ENCODE measurements at regions not wholly inside any gene's neighbourhood (a gene's known extent, or its start where the extent isn't known, plus 50 kb on each side); places are given as distances from the start of the nearest gene placed in this dataset.

DNA sequence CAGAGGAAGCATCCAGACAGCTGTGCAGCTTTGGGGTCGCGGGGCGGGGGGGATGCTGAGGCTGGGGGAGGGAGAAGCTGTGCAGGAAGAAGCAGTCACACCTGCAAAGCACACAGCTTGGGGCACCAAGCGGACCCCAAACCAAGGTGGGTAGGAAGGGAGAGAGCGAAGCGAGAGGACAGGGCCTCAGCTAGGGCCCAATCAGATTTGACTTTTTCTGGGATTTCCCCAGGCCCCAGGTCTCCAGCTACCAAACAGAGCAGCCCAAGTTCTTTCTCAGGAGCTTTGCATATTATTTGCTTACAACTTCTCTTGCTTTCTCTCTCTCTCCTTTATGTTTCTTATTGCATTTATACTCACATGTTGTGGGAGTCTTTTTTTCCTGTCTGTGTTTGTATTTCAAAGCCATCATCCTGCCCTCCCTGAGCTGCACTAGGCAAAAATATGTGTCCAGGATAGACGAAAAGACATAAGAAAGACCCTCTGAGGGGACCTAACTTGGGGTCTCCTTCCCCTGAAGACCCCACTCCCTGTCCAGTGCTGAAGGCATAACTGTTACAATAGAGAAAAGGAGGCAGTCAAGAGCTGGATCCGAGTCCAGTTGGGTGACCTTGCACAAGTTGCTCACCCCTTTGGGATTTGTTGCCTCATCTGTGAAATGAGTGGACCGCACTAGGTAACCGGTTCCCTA is 50.6 kb upstream of the SMNDC1 start:
- DNase-seq = no peak

DNA sequence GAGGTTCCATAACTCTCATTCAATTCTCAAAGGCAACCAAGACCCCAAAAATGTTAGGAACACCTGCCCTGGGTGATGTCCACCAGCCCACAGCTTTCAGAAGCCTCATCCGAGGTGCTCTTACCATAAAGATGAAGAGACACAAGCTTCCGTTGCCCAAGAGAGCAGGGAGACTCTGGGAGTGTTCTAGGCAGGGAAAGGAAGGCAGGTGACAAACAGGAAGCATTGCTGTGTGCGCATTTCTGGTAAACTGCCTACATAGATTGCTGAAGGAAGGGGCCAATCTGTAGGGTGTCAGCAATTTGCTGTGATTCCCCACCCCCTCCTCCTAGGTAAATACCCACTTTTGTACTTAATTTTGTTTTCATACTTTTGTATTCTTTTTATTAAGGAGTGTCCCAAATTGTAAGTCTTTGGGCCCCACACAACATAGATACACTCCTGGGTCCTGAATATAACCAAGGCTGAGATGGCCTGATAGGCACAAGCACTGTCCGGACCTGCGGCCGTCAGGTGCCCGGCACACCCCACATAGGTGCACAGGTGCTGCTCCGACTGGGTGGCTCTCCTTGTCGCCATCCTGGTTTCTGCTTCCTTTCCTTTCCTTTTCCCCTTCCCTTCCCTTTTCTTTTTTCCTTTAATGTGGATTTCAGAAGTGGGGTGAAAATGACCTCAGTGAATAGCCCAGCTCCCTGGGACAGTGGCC is 51.4 kb upstream of the SMNDC1 start:
- DNase-seq = no peak

DNA sequence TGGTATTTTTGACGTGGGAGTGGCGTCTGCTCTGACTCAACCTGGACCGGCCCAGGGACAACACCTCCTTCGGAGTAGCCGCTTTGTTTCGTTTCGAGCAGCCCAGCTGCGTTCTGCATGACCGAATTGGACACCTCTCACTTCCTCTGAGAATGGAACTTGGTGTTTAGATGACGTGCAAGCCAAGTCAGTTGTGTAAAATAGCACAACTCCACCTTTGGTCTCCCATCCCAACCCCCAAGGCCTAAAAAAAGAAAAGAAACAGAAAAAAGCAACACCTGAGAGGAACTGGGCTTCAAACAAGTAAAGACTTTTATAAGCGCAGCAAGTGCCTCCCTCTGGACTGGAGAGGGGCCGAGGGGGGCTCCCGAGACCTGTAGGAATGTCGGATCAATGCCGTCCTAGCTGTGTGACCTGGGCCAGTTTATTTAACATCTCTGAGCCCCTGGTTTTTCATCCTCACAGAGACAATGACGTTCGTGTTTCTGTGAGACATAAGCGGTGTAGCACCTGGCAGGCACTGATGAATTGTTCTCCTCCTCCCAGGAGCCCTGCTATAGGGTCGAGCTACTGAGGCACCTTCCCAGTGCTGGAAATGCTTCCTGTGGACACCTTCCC is 52.0 kb upstream of the SMNDC1 start:
- no peak for DNase-seq

DNA sequence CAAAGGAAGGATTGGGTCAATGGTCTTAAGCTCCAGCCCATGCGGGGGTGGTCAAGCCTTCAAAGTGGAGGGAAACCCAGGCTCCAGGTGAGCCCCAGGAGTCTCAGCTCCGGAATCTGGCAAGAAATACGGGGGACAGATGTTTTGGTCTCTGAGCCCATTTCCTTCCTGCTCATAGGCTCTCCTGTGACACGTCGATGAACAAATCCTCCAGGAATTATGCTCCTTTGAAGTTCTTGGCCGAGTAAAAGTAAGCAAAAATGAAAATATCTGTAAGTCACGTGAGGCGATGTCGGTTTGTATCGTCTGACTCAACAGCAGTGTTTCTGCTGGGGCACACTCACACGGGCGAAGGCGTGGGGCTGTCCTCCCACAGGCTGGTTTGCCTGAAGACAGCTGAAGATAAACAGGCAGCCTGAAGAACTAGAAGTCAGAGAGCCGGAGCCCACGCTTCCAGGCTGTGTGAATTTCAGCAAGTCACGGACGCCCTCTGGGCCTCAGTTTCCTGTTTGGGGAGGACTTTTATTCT is 52.6 kb upstream of the SMNDC1 start:
- no peak for DNase-seq

DNA sequence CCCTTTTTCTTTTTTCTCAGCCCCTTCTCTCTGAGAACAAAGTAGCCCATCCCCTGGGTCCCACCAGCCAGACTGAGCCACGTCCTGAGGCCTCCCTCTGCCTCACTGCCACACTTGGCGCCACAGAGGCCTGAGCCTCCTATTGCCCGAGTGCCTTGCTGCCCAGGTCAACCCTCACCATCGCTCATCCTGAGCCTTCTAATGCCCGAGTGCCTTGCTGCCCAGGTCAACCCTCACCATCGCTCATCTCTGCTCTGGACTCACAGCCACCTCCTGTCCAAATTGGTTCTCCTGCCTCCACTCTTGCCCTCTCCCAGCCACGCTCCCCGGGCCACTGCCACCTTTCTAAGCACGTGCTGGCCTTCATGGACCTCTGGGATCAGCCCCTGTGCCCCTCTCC is 53.2 kb upstream of the SMNDC1 start:
- DNase-seq = no peak

DNA sequence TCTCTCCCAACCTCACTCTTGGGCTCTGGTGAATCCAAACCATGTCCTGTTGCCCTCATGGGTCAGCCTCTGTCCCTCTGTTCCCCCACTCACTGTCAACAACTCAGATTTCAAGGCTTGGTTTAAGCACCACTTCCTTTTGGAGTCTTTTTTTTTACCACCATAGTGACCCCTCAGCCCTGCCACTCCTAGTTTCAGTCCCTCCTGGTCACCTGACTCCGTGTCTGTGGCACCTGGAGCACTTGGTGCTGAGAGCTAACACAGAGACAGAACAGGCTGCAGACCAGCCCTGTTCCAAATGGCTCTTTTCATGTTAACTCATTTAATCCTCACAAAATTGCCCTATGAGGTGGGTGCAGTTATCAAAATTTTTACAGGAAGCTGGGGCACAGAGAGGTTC is 53.6 kb upstream of the SMNDC1 start:
- no peak for DNase-seq

DNA sequence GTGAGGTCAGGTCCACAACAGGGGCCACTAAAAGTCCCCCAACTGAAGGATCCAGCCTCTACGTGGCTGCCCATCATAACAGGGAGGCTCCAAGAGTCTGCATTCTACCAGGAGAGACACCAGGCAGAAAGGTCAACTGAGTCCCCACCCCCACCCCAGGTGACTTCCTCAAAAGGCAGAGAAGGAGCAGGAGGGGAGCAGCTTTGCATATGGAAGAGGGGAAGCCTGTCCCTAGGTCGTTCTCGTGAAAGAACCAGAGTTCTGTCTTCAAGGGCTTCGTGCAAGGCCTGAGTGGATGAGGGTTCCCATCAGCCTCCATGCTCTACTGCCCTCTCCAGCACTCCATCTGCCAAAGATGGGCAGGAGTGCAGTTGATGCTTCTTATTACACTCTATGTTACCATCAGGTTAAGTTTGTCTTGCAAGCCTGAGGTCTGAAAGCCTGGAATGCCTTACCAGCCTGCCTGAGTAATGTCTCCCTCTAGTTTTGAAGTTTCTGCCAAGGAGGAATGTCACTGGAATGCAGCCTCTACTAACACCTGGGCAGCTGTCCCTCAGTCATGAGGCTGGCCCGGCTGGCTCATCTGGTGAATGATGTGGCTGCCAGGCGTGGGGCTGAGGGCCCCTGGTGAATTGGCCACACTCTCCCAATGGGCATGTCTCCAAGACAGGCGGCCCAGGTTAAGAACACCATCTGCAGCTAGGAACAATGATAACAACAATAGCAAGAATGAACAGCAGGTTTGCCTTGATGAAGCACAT is 54.3 kb upstream of the SMNDC1 start:
- no peak for DNase-seq

DNA sequence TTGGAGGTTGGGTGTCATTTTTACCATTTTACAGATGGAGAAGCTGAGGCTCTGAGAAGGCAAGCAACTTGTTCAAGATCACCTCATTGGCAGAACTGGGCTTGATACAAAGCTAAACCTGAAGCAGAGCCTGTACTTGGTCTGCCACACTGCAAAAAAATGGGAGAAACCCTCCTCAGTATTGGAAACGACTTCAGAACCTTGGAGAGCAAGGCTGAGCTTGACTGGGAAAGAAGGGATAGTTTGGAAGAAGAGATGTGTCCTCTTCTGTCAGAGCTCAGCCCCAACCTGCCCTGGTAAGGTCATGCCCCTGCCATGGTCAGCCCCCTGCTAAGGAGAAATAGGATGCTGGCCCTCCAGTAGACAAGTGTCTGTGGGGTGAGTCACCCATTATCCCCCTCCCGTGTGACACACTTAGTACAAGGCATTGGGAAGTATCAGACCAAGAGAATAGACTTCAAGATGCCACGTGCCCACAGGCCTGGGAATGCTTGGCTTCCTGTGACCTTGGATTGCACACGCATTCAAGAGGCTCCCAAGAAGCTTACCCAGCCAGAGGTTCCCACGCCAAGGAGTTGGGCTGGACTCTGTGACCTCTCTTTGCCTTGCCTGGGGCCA is 56.2 kb upstream of the SMNDC1 start:
- DNase-seq = no peak

DNA sequence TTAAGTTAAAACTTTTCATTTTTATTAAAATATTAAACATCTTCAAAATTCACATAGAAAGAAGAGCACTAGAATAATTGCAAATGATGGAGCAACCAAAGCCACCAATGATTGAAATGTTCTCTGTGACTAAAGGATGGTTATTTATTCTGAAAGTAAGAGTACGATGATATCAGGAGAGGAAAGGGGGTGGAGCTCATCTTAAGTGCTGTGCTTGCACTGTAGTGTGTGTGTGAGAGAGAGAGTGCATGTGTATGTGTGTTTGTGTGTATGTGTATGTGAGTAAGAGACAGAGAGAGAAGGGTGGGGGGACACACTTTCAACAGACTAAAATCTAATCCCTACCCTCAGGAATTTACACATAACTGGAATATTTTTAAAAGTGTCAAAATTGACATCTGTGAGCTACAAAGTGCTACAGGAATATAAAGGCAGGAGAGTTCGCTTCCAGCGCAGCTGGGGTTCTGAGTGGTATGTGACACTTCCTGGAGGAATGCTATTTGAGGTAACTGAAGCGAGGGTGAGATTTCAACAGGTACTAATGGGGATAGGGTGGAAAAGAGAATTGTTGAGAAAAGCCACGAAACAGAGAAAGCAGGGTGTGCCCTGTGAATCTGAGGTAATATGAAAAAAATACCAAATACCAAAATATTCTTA is 57.2 kb upstream of the SMNDC1 start:
- no peak for DNase-seq

DNA sequence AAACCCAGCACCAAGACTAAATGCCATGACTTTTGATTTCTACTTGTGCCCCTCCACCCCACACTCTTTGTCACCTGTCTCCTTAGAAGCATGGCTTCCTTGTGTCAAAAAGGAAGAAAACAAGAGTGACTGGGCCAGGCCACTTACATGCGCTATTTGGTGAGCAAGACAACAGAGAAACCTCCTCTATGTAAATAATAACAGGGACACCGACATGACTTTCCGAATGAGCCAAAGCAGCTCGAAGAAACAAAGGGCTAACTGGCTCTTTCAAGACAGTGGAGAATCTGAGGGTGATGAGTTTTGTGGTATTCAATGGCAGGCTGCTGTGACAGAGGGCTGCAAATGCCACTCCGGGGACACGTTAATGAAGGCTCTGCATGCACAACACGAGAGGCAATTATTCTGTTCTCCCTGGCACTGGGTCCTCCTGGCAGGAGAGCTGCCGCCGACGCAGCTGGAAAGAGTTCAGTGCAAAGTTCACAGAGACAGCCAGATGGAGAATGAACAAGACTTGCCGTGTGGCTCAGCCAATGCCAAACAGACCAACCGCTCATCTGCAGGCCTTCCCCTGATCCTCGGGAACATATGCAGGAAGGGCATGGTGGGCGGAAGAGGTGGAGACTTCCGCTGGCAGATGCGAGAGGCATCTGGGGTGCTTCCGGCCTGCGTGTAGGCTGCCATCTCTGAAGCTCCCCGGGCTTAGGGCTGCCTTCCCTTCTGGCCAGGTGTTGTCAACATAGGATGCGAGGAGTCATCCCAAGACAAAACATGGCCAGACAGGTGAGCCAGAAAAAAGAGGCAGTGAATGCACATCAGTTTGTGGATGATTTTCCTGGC is 59.1 kb upstream of the SMNDC1 start:
- no peak for DNase-seq

DNA sequence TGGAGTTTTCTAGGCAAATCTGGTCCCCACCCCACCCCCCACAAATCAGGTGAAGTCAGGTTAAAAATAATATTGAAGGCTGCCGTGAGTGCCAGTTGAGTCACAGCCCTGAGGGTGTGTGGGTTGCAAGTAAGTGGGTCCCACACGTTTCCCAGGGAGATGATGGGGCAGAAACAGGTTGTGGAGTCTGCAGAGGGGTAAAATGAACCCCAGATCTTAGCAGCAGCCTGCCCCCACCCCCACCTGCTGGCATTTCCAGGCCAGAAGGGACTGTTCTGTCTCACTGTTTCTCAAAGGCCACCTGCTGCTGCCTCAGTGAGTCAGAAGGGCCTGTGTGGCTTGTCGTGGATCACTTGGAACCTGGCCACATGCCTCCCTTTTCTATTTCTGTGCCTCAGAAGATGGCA is 59.8 kb upstream of the SMNDC1 start:
- no peak for DNase-seq

DNA sequence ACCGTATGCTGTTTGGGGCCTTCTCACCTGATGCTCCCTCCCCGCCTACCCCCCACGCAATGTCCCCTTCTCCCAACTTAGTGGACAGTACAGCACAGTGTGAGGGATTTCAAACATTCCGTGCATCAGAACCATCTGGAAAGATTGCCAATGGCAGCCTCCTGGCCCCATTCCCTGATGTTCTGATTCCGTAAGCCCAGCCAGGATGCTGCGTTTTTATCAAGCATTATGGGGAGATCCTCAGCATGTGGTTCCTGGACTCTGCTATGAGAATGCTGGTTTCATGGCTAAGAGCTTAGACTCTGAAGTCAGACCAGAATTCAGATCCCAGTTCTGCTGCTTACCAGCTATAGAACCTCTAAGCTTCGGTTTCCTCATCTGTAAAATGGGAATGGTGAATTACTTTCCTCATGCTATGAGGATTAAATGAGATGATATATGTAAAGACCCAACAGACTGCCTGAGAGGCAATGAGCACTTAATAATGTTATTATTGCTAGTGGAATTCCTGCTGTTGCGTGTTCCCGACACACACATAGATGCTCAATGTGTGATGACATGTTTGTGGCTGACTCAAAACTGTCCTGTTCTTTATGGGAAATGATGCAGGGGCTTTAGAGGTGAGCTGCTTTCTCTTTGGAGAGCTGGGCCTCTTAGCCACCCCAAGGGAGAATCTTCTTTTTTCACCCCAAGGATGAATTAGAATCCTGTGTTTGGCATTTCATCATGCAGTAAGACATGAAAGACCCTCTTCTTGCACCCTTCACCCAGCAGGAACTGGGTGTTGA is 60.8 kb upstream of the SMNDC1 start:
- no peak for DNase-seq

DNA sequence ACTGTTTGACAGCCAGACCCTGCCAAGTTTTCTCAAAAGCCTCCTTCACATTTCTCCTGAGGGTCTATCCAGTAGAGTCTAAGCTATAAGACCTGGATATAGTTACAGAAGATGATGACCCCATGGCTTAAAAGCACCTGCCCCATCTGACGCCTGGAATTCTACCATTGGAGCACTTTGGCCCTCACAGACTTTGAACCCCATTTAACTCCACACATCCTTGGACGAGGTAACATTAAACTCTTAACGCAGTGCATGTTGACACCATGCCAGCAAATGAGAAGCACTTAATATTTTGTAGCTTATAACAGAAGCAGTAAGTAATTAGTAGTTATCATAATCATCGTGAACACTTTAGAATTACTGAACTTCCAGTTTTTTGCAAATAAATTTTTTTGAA is 61.9 kb upstream of the SMNDC1 start:
- no peak for DNase-seq

DNA sequence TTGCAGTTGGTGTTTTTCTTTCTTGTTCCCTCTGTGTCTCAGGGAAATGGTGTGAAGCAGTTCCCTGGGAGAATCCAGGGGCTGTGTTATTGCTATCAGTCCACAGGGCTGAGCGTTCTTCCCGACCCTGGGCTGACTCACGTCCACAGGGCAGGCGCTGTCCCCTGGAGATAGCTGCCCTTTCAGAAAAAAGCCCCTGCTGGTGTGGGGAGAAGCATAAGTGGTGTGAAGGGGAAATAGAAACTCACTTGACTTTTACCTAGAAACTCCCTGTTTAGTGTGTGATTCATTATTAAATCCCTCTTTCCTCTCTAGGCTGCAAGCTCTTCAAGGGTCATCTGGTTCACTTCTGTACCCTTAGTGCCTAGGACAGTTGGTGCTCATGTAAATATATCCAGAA is 63.3 kb upstream of the SMNDC1 start:
- DNase-seq = no peak

DNA sequence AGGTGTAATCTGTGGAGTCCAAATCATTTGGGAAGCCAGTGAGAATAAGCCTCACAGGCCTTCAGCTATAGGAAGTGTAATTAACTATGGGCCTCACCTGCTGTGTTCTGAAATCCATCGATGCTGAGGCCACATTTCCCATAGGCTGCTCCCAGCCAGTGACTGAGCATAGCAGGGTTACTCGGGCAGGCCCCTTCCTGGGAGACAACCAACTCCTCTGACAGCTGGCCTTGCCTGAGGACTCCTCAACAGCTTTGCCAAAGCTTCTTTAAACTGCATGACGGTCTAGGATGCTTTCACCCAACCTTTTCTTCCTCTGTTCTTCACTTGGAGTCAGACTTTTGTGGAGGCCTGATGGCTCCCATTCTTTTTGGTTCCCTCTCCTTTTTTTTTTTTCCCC is 63.8 kb upstream of the SMNDC1 start:
- DNase-seq = peak; percentile 34

DNA sequence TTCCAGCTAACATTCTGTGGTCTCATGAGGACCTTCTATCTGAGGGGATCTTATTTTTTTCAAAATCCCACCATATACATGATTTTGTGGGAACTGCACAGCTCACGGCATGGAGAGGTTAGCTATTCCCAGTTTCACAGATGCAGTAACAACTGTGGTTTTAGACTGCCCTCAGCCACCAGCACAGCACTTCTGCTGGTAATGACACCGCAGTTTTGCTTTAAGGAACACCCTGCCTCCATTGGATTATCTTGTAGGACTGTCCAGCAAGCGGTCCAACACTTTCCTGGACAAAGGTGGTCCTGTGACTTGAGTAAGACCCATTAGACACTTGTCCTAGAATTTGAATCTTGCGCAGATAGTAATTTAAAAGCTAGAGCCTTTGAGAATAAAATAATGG is 65.3 kb upstream of the SMNDC1 start:
- DNase-seq = no peak

DNA sequence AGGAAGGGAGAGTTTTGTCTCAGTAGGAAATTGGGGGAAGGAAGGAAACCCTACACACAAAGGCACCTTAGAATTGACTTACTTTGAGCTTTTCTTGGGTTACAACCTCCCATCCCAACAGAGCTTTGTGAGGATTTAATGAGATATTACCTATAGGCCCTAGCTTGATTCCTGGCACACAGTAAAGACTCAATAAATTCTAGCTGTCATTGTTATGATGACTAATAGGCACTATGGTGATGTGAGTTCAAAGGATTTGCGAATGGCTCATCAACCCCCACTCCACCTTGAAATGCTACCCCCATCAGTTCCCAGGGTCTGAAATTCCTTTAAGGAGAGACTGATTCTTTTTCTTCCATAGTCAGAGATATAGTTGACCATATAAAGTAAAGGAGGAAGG is 67.9 kb upstream of the SMNDC1 start:
- no peak for DNase-seq

DNA sequence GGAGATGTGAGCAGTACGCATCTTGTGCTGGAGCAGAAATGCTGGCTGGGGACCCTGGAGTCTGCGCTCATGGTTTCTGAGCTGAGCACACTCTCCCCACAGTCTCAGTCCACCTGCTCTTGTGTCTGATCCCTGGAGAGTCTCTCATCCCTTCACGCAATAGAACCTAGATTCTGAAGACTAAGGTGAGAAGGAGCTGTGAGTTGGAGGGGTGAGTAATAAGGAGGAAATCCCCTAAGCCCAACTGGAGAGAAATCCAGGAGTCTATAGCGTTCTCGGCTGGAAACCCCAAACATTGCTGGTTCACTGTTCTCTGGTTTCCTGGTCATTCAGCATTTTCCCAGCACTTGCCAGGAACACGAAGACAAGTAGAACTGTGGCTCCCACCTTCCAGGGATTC is 68.3 kb upstream of the SMNDC1 start:
- no peak for DNase-seq

DNA sequence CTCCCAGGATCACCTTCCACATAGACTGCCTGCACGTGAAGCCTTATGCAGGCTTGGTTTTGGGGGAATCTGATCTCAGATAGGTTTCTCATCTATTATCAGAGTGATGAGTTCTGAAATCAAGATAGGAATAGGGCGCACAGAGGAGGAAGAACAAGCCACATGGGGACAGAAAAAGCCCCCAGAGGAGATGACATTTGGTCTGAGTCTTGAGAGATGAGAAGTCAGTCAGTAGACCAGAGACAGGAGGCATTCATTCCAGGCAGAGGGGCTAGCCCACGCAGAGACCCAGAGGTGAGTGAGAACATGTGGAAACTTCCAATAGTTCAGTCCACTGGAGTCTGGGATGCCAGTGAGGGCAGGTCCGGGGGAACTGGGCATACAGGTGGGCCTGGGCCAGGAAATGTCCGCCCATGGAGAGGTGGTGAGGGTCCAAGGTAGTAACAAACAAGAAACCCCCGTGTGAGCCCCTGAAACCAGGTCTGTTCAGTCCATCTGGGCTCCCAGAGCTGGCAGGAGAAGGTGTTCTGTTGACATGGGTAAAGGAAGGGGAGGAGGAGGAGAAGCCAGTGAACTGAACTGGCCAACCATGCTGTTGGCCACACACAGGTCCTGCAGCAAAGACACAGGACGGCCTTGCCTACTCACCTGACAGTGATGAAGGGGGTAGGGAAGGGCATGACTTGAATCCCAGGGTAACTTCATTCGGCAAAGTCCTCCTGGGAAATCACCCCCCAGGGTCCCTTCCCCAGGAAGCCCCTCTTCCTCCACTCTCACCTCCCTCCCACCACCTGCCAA is 69.3 kb upstream of the SMNDC1 start:
- no peak for DNase-seq

DNA sequence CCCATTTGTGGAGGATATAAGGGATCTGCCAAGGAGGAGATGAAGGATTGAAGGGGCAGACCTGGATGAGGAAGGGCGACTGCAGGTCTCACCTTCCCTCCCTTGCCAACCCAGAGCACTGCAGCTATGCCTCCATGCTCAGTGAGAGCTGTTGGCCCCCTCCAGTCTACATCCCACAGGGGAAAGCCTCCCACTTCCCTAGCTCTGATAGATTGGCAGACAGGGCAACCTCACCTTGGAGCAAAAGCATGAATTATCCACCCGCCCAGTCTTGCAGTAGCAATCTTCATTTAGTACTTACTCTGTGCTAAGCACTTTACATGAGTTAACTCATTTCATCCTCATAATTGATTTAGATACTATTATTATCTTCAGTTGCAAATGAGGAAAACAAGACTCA is 70.4 kb upstream of the SMNDC1 start:
- no peak for DNase-seq
